GM20431 (cell line): ENCODE measurements at regions not wholly inside any gene's neighbourhood (a gene's known extent, or its start where the extent isn't known, plus 50 kb on each side); places are given as distances from the start of the nearest gene placed in this dataset.
"Not testable (repeated sequence)": the region's sequence is repeated elsewhere in the genome, so short reads cannot be mapped to it uniquely, and the experiment has no call there.

Source experiments
- in situ Hi-C: fragments of 300-500 bp; cut with MseI, MboI; formaldehyde crosslinking; loops from one replicate; pipeline ENCODE4 v1.15.0; 2020; ENCODE audit warnings: low sequenced_read_pairs; ENCODE audit not compliant: unreplicated experiment

DNA sequence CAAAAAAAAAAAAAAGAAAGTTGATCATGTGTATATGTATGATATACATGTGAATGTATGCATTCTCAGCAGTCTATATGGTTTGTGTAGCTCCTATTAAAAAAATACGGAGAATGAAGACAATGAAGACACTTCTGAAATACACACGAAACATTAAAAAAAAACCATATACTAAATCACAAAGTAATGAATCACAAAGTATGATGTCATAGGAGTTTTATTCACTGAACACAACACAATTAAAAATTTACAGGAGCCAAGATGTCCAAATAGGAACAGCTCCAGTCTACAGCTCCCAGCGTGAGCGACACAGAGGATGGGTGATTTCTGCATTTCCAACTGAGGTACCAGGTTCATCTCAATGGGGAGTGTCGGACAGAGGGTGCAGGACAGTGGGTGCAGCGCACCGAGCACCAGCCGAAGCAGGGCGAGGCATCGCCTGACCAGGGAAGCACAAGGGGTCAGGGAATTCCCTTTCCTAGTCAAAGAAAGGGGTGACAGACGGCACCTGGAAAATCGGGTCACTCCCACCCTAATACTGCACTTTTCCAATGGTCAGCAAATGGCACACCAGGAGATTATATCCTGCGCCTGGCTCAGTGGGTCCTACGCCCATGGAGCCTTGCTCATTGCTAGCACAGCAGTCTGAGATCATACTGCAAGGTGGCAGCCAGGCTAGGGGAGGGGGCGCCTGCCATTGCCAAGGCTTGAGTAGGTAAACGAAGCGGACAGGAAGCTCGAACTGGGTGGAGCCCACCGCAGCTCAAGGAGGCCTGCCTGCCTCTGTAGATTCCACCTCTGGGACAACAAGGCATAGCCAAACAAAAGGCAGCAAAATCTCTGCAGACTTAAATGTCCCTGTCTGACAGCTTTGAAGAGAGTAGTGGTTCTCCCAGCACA is 53.9 kb upstream of the TUSC1 start:
- in situ Hi-C loops, result not testable (repeated sequence)
